K562 (cell line): ENCODE measurements at regions not wholly inside any gene's neighbourhood (a gene's known extent, or its start where the extent isn't known, plus 50 kb on each side); places are given as distances from the start of the nearest gene placed in this dataset.

Experiments used
- ATAC-seq: fragments of 200-7000 bp; cut with Tn5 transposase; 3 replicates; pipeline ENCODE4 v1.9.1; 2020; ENCODE audit warnings: moderate library complexity
- BruUV-seq: library from RNA; stranded (reverse); fragments of 400-500 nt; replicated peaks from 2 replicates; lab custom pipeline; 2021; lab: Mats Ljungman, UMichigan
- CTCF ChIA-PET: fragments of 300-600 bp; formaldehyde crosslinking; extraction: SDS; loops from one replicate; lab custom pipeline; 2021; ENCODE audit warnings: low intra/inter-chr PET ratio; lab: Yijun Ruan, JAX
- POLR2A ChIA-PET: fragments of 300-600, 350-650 bp; sonication (Branson Sonifier 250); formaldehyde crosslinking; extraction: SDS; loops from one replicate; lab custom pipeline; 2021; ENCODE audit warnings: antibody characterized with exemption, inconsistent platforms; lab: Yijun Ruan, JAX
- DNase-seq, 4 experiments: peaks; one replicate each; pipeline versions ENCODE4 v3.0.0 to v3.0.0-alpha.2; 2011 to 2018; ENCODE audit warnings: low spot score in 3 of 4, mixed read lengths in 3 of 4; ENCODE audit errors: extremely low read depth in 1 of 4
- FAIRE-seq: peaks from 2 replicates; lab custom pipeline; 2011; peaks lifted over from hg19 to GRCh38; lab: Jason Lieb, UNC
- H2AFZ ChIP-seq: 2 replicates; pipeline ENCODE4 v1.6.0; 2011; ENCODE audit warnings: low read depth, low read length, control low read depth, inconsistent platforms
- H3K27ac ChIP-seq: fragments of 200-600 bp; 3 replicates; pipeline ENCODE4 v1.8.0; 2011; ENCODE audit warnings: low read depth, mild to moderate bottlenecking, control low read depth, inconsistent platforms, low read length, moderate library complexity, mixed read lengths; ENCODE audit errors: extremely low read depth
- H3K27me3 ChIP-seq, 2 experiments: fragments of 300-600 bp in 1 of 2; 2 replicates in 1 of 2; 3 replicates in 1 of 2; pipeline versions ENCODE4 v1.6.0 to v1.8.0; 2011; ENCODE audit warnings: inconsistent platforms in 2 of 2, low read length in 2 of 2, mild to moderate bottlenecking in 1 of 2, mixed read lengths in 1 of 2, moderate library complexity in 1 of 2; ENCODE audit not compliant: control insufficient read depth in 2 of 2, insufficient read depth in 2 of 2
- H3K36me3 ChIP-seq: fragments of 300-600 bp; 3 replicates; pipeline ENCODE4 v1.8.0; 2011; ENCODE audit warnings: mild to moderate bottlenecking, low read length, inconsistent platforms; ENCODE audit not compliant: control insufficient read depth, insufficient read depth
- H3K4me1 ChIP-seq, 2 experiments: fragments of 200-600 bp in 1 of 2; replicated peaks in 1 of 2; 2 replicates in 1 of 2; 3 replicates in 1 of 2; pipeline versions ENCODE4 v1.5.1 to v1.8.0; 2011; ENCODE audit warnings: inconsistent platforms in 2 of 2, low read length in 2 of 2, mild to moderate bottlenecking in 1 of 2, mixed read lengths in 1 of 2, moderate library complexity in 1 of 2; ENCODE audit not compliant: control insufficient read depth in 2 of 2, insufficient read depth in 2 of 2
- H3K4me2 ChIP-seq: 2 replicates; pipeline ENCODE4 v1.6.1; 2011; ENCODE audit warnings: low read length, control low read depth, inconsistent platforms, mixed read lengths; ENCODE audit not compliant: insufficient read depth
- H3K4me3 ChIP-seq: fragments of 200-600 bp; sonication (generic), shearing (Covaris generic); 2 replicates; pipeline ENCODE4 v1.5.1; 2016; ENCODE audit warnings: control low read depth, inconsistent platforms
- H3K79me2 ChIP-seq: fragments of 200-600 bp; 3 replicates; pipeline ENCODE4 v1.8.0; 2011; ENCODE audit warnings: low read length, inconsistent platforms; ENCODE audit not compliant: control insufficient read depth, insufficient read depth
- H3K9ac ChIP-seq, 2 experiments: 2 replicates each; pipeline versions ENCODE4 v1.6.0 to v1.6.1; 2011; ENCODE audit warnings: low read depth in 2 of 2, low read length in 2 of 2, control low read depth in 1 of 2, inconsistent platforms in 1 of 2, mild to moderate bottlenecking in 1 of 2, mixed read lengths in 1 of 2; ENCODE audit not compliant: insufficient read depth in 1 of 2
- H3K9me1 ChIP-seq: one replicate; pipeline ENCODE4 v1.6.0; 2011; ENCODE audit warnings: inconsistent platforms, mild to moderate bottlenecking, low read length, moderate library complexity; ENCODE audit not compliant: control insufficient read depth, insufficient read depth
- H3K9me3 ChIP-seq: replicated peaks from 2 replicates; pipeline ENCODE4 v1.5.1; 2011; ENCODE audit warnings: low read depth, low read length, inconsistent platforms; ENCODE audit not compliant: control insufficient read depth, insufficient read depth
- H4K20me1 ChIP-seq: replicated peaks from 2 replicates; pipeline ENCODE4 v1.6.1; 2011; ENCODE audit warnings: low read length, inconsistent platforms, mixed read lengths; ENCODE audit not compliant: control insufficient read depth, insufficient read depth
- CREBBP ChIP-seq: IDR thresholded peaks from one replicate; pipeline ENCODE4 v1.6.1; 2012; ENCODE audit warnings: low read depth, mild to moderate bottlenecking, control low read depth, inconsistent platforms, low read length
- DPF2 ChIP-seq: fragments of 450-650 bp; IDR thresholded peaks from 2 replicates; pipeline ENCODE4 v1.6.1; 2016
- ETS1 ChIP-seq: conservative IDR thresholded peaks from 2 replicates; pipeline ENCODE4 v1.6.1; 2011; ENCODE audit warnings: low read depth, mild to moderate bottlenecking, low read length; ENCODE audit not compliant: control insufficient read depth
- RBM14 ChIP-seq: fragments of 200-400 bp; formaldehyde crosslinking; IDR thresholded peaks from 2 replicates; pipeline ENCODE4 v1.6.1; 2018; ENCODE audit warnings: low read depth, mild to moderate bottlenecking, low read length, moderate library complexity, borderline replicate concordance; ENCODE audit not compliant: insufficient read depth
- SAFB ChIP-seq: fragments of 200-400 bp; formaldehyde crosslinking; IDR thresholded peaks from 2 replicates; pipeline ENCODE4 v1.6.1; 2017; ENCODE audit warnings: low read depth, low read length, borderline replicate concordance
- WGBS: fragments of 100-300 bp; shearing (Covaris generic); methylation state at CpG from one replicate; pipeline ENCODE4 v1.1.6; 2016; ENCODE audit warnings: low coverage, mixed read lengths; ENCODE audit not compliant: insufficient coverage; ENCODE audit errors: missing lambda C conversion rate; 5-methylcytosine and 5-hydroxymethylcytosine counted together
- in situ Hi-C: fragments of 300-500 bp; cut with MboI; formaldehyde crosslinking; loops from 4 replicates; pipeline ENCODE4 v1.15.0; 2018; ENCODE audit warnings: inconsistent platforms, mixed read lengths
- intact Hi-C: fragments of 100-400 bp; cut with micrococcal nuclease; formaldehyde crosslinking; loops from 2 replicates; pipeline ENCODE4 v1.14.2; 2022

GRCh38 chr1:105027838-105028471 is 1278.3 kb downstream of the AMY1C start:
- H3K9me1 ChIP-seq = no peaks in the 10 kb centered on the region
- in situ Hi-C loops (no loop called here), intact Hi-C loops (no loop called here)
- no peak overlapping the region for H3K27ac ChIP-seq
- H4K20me1 ChIP-seq = no peaks in the 10 kb centered on the region
- no peaks in the 10 kb centered on the region for H3K27me3 ChIP-seq
- no peak overlapping the region for H2AFZ ChIP-seq
- ATAC-seq (no peak), FAIRE-seq (no peak), DNase-seq (no peak)
- H3K4me3 ChIP-seq = no peak overlapping the region
- H3K36me3 ChIP-seq = no peaks in the 10 kb centered on the region
- ChIA-PET CTCF (no interaction called here), POLR2A (no interaction called here)
- 3% methylated on average over 3 of the region's 3 CpGs for WGBS
- no peaks in the 10 kb centered on the region for H3K79me2 ChIP-seq
- no peak overlapping the region for H3K4me2 ChIP-seq
- no peak overlapping the region for H3K9ac ChIP-seq
- BruUV-seq = no TSS peak
- H3K4me1 ChIP-seq = no peaks in the 10 kb centered on the region
- TF ChIP-seq ETS1 = no peak
- TF ChIP-seq CREBBP = no peak
- no peak for TF ChIP-seq SAFB
- no peak for TF ChIP-seq DPF2
- TF ChIP-seq RBM14 = no peak
- H3K9me3 ChIP-seq = no peaks in the 10 kb centered on the region
